DMS53 (cell line): ENCODE measurements at regions not wholly inside any gene's neighbourhood (a gene's known extent, or its start where the extent isn't known, plus 50 kb on each side); places are given as distances from the start of the nearest gene placed in this dataset.

Experiments
- DNase-seq: peaks from one replicate; lab custom pipeline; 2025; lab: John Stamatoyannopoulos, UW

- DNase-seq = no peak
Measured at GRCh38 chr6:169906004-169906687, 154.7 kb downstream of the ERMARD start.

DNA sequence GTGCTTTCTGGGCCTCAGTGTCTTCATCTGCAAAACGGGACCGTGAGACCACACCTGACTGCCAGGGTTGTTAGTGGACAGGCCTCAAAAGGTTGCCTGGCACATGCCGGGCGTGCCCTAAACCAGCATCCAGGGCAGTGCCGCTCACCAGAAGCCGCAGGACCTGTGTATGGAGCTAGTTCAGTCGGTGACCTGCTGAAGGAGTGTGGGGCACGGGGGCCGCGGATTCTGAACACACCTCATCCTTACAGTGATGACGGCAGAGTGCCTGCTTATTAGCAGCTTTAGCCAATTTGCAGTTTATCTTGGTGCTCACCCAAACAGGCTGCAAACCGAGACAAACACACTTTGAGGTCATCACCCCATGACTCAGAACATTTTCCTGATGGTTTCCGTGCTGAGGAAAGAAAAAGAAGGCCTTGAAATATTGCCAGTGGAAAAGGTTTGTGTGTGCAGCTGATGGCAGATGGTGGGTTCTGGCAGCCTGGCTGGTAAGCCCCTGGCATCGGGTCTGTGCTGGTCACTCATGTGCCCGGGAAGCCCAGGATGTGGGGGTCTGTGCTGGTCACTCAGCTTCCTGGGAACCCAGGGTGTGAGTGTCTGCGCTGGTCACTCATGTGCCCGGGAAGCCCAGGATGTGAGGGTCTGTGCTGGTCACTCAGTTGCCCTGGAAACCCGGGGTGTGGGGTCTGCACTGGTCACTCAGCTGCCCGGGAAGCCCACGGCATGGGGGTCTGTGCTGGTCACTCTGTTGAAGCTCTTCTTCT lies 153.8 kb downstream of the ERMARD start:
- peak; percentile 25 for DNase-seq

DNA sequence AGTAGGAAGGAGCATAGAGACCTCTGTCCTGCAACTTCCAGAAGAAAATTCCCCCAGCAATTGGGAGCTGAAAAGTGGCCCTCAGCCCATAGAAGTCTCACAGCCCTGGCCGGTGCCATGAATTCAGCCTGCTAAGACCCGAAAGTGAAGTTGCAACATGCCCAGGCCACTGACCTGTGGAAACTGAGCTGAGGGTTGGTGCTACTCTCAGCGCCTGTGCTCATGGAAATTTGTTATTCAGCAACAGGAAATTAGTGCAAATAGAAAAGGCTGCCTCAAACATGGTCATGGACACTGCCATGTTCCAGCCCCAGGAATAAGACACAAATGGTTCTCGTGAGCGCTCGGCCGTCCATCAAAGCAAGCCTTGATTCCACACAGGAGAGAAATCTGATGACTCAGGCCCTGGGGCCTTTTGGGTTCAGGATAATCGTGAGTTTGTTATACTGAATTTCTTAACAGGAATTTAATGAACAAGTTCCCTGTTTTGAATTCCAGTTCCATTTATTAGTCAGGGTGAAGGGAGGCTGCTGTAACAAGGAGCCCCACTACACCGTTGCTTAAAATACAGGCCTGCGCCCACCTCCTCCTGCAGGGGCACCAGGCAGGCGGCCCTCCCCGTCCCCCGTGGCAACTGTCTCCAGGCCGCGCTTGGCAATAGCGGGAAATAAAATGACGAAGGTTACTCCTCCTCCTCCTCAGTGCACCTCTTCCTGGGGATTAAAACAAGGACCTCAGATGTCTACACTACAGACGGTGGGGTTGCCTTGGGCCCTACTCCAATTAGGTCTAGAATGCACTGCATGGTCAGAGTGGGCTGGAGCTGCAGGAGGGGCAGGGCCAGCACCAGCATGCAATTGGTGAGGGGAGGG lies 152.9 kb downstream of the ERMARD start:
- no peak for DNase-seq

DNA sequence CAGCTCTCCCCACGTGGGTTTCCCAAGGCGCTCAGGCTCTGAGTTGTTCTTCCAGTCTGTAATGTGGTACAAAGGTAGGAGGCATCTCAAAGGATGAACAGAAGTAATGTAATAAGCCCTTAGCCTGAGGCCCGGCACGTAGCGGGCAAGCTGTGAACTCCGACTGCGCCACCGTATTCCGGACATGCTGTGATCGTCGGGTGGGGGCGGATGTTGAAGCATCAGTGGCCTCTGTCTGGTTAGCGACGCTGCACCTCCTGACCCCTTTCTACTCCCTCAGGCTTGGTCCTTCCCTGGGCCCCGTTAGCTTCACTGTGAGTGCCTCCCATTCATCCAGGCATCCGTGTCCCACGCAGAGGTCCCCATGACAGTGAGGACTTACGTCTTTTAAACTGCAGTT lies 151.7 kb downstream of the ERMARD start:
- no peak for DNase-seq

GRCh38 chr6:169902604-169903003 lies 151.2 kb downstream of the ERMARD start:
- DNase-seq = no peak

- no peak for DNase-seq
Measured at GRCh38 chr6:169902070-169902469, 150.6 kb downstream of the ERMARD start.

GRCh38 chr6:169899481-169900145 lies 148.2 kb downstream of the ERMARD start:
- DNase-seq = peak; percentile 10

- no peak for DNase-seq
Measured at GRCh38 chr6:169898788-169899480, 147.5 kb downstream of the ERMARD start.

DNA sequence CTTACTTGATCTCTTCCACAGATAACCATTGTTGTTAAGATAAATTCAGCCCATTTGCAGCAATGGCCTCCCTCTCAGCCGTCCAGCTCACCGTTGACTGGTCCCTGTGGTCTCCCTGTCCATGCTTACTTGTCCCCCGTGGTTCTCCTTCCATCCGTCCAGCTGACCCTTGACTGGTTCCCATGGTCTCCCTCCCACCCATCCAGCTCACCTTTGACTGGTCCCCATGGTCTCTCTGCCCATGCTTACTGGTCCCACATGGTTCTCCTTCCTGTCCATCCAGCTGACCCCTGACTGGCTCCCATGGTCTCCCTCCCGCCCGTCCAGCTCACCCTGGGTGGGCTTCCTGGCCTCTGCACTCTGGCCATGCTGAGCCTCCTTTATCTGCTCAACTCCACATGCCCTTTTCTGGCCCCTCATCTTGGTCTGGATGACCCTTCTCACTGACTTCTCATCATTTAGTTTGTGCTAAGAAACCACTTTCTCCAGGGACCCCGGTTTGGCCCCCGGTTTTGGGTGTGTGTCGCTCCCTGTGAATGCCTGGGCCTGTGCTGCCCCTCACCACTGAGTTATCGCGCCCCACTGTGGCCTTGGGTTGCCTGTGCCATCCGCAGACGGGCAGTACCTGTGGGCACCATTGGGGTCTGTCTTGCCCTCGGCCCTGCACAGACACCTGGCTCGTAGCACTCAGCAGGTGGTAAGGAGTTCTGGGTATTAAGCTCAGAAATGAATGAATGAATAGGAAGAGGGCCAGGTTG lies 146.4 kb downstream of the ERMARD start:
- no peak for DNase-seq

GRCh38 chr6:169896826-169897456 lies 145.5 kb downstream of the ERMARD start:
- no peak for DNase-seq

GRCh38 chr6:169895926-169896761 lies 144.7 kb downstream of the ERMARD start:
- no peak for DNase-seq

DNA sequence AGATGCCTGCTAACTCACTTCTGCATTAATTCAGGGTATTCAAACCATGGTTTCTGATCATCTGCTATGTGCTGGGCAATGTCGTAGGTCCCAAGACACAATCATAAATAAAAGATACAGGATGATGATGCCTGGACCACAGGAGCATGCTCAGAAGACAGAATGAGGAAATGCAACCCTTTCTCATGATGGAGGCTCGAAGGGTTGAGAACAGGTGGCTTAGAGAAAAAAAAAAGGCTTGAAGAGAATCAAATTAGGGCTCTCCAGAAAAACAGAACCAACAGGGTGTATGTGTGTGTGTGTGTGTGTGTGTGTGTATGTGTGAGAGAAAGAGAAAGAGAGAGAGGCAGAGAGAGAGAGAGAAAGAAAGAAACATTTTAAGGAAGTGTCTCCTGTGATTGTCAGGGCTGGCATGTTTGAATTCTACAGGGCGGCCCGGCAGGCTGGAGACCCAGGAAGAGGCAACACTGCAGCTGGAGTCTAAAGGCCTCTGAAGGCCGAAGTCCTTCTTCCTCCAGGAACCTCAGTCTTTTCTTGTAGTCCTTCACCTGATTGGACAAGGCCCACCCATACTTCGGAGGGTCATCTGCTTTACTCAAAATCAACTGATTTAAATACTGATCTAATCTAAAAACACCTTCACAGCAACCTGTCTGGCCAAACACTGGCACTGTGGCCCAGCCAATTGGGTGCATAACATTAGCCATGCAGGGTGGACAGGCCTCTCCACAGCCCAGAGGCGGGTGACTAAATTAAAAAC lies 143.8 kb downstream of the ERMARD start:
- no peak for DNase-seq

DNA sequence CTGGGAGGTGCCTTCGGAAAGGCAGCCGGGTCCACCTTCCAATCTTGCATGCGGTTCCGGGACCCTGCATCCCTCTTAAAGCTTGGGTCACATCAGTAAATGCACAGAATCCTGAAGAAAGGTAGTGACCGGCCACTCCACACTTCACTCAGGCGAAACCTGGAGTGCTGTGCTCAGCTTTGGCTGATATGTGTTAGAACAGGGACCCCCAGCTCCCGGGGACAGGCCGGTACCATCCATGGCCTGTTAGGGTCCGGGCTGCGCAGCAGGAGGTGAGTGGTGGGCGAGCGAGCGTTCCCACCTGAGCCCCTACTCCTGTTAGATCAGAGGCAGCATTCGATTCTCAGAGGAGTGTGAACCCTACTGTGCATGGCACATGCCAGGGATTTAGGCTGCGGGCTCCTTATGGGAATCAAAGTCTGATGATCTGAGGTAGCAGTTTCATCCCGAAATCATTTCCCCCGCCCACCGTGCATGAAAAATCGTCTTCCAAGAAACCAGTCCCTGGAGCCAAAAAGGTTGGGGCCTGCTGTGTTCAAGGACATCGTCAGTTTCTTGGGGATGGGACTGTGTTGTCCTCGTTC lies 143.0 kb downstream of the ERMARD start:
- no peak for DNase-seq

- no peak for DNase-seq
Measured at GRCh38 chr6:169893624-169894023, 142.2 kb downstream of the ERMARD start.

DNA sequence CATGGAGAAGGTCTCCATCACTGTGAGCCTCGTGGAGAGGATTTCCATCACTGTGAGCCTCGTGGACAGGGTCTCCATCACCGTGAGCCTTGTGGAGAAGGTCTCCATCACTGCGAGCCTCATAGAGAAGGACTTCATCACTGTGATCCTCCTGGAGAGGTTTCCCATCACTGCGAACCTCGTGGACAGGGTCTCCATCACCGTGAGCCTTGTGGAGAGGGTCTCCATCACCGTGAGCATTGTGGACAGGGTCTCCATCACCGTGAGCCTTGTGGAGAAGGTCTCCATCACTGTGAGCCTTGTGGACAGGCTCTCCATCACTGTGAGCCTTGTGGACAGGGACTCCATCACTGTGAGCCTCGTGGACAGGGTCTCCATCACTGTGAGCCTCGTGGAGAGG lies 140.4 kb downstream of the ERMARD start:
- no peak for DNase-seq

GRCh38 chr6:169891421-169891820 lies 140.0 kb downstream of the ERMARD start:
- DNase-seq = no peak

GRCh38 chr6:169890901-169891300 lies 139.5 kb downstream of the ERMARD start:
- no peak for DNase-seq

DNA sequence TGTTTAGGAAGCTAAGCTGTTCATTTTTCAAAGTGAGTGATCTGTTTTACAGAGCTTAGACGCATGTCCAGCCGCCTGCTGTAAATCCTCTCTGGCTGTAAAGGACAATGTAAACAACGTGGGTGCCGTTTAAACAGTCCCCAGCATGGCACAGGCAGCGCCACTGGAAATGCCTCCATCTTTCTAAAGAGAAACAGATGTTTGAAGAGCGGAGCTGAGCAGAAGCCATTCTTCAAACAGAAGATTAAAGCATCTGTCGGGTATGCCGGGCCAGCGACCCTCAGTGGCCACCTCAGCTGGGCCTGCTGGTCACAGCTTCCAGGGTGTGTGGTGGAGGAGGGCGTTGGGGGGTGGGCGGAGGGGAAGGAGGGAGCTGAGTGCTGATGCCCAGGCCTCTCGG lies 138.6 kb downstream of the ERMARD start:
- DNase-seq = peak; percentile 31
